ENCODE measurements at regions not wholly inside any gene's neighbourhood (a gene's known extent, or its start where the extent isn't known, plus 50 kb on each side); places are given as distances from the start of the nearest gene placed in this dataset.

GRCh38 chr20:39263076-39263475 is 300.9 kb downstream of the DHX35 start:
- TF ChIP-seq, protein P1, sequence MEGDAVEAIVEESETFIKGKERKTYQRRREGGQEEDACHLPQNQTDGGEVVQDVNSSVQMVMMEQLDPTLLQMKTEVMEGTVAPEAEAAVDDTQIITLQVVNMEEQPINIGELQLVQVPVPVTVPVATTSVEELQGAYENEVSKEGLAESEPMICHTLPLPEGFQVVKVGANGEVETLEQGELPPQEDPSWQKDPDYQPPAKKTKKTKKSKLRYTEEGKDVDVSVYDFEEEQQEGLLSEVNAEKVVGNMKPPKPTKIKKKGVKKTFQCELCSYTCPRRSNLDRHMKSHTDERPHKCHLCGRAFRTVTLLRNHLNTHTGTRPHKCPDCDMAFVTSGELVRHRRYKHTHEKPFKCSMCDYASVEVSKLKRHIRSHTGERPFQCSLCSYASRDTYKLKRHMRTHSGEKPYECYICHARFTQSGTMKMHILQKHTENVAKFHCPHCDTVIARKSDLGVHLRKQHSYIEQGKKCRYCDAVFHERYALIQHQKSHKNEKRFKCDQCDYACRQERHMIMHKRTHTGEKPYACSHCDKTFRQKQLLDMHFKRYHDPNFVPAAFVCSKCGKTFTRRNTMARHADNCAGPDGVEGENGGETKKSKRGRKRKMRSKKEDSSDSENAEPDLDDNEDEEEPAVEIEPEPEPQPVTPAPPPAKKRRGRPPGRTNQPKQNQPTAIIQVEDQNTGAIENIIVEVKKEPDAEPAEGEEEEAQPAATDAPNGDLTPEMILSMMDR (IDR thresholded peaks at IDR 0.05): no peak
- no peak for TF ChIP-seq POLR2A (IDR thresholded peaks at IDR 0.05)

All from sigmoid colon (tissue), 3 donors.